Kidney epithelial cell (primary cell): ENCODE measurements at regions not wholly inside any gene's neighbourhood (a gene's known extent, or its start where the extent isn't known, plus 50 kb on each side); places are given as distances from the start of the nearest gene placed in this dataset.

ENCODE experiments used
- DNase-seq: peaks from one replicate; pipeline ENCODE4 v3.0.0-alpha.2; 2010; ENCODE audit warnings: low read depth
- H3K27me3 ChIP-seq: 2 replicates; pipeline ENCODE4 v1.6.0; 2011; ENCODE audit warnings: low read length; ENCODE audit not compliant: control insufficient read depth, insufficient read depth
- H3K36me3 ChIP-seq: 2 replicates; pipeline ENCODE4 v1.5.1; 2011; ENCODE audit warnings: low read length; ENCODE audit not compliant: control insufficient read depth, insufficient read depth
- H3K4me3 ChIP-seq: 2 replicates; pipeline ENCODE4 v1.5.1; 2011; ENCODE audit warnings: low read depth, mild to moderate bottlenecking, control low read depth, low read length
- CTCF ChIP-seq: IDR thresholded peaks from 2 replicates; pipeline ENCODE4 v1.5.1; 2011; ENCODE audit warnings: mild to moderate bottlenecking, moderate library complexity, low read length, control low read depth, inconsistent platforms; ENCODE audit not compliant: insufficient read depth, poor library complexity, severe bottlenecking

- TF ChIP-seq CTCF: no peak
Measured at GRCh38 chr1:83704350-83704749, 294.6 kb downstream of the TTLL7 start.

GRCh38 chr1:83702356-83702755, 296.6 kb downstream of the TTLL7 start:
- H3K4me3 ChIP-seq: no peak overlapping the region
- no peak for TF ChIP-seq CTCF
- no peaks in the 10 kb centered on the region for H3K36me3 ChIP-seq
- H3K27me3 ChIP-seq: no peaks in the 10 kb centered on the region
- no peak for DNase-seq

More at GRCh38 chr1:83704350-83704749, 294.6 kb downstream of the TTLL7 start:
- Histone ChIP-seq H3K27me3 (no peaks in the 10 kb centered on the region), H3K36me3 (no peaks in the 10 kb centered on the region), H3K4me3 (no peak overlapping the region)
- DNase-seq: no peak

- no peaks in the 10 kb centered on the region for H3K36me3 ChIP-seq
Measured at GRCh38 chr1:83701355-83701754, 297.6 kb downstream of the TTLL7 start.

DNA sequence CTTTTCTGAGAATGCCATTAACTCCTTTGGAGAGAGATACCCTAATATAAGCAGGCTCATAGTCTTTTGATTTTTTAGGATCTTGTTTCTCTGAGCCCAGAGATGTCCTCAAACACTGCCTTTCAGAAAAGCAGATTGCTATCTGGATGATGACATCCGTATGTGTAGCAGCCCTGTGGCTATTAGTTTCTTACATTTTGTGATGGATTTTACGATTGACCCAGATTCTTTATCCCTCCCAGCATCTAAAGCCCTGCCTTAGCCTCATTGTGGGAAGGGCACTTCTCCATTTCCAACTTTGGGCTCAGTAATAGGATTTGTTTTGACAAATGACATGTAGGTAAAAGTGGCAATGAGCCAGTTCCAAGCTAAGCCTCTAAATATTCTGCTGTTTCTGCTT, 300.3 kb downstream of the TTLL7 start:
- no peaks in the 10 kb centered on the region for H3K36me3 ChIP-seq
- no peak for DNase-seq
- no peak for TF ChIP-seq CTCF

More at GRCh38 chr1:83701355-83701754, 297.6 kb downstream of the TTLL7 start:
- TF ChIP-seq CTCF: no peak
- DNase-seq: no peak
- H3K27me3 ChIP-seq: no peaks in the 10 kb centered on the region
- H3K4me3 ChIP-seq: no peak overlapping the region

DNA sequence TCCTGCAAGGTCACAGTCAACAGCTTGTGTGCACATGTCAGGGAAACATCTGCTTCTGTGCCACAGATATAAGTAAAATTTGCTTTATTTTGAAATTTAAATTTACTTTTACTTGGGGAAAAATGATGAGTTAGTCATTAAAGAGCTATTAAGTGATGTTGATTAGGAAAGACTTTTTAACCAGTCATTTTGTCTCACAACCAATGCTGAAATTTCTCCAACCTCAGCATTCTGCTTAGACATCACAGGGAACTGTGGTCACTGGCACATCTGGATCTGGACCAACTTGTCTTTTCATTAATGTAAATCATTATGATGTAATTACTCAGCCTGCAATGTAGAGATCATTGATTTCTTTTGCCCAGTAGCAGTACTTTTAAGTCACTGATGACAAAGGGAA, 301.0 kb downstream of the TTLL7 start:
- no peaks in the 10 kb centered on the region for H3K36me3 ChIP-seq
- no peaks in the 10 kb centered on the region for H3K27me3 ChIP-seq
- no peak for TF ChIP-seq CTCF

More for the DNA sequence above, 300.3 kb downstream of the TTLL7 start:
- Histone ChIP-seq H3K4me3 (no peak overlapping the region), H3K27me3 (no peaks in the 10 kb centered on the region)

GRCh38 chr1:83697220-83697619, 301.7 kb downstream of the TTLL7 start:
- no peak for DNase-seq
- H3K4me3 ChIP-seq: no peak overlapping the region
- no peaks in the 10 kb centered on the region for H3K36me3 ChIP-seq
- no peak for TF ChIP-seq CTCF
- H3K27me3 ChIP-seq: no peaks in the 10 kb centered on the region

More for the DNA sequence above, 301.0 kb downstream of the TTLL7 start:
- DNase-seq: no peak
- no peak overlapping the region for H3K4me3 ChIP-seq
